Astrocyte (in vitro differentiated cells and primary cell): ENCODE measurements at regions not wholly inside any gene's neighbourhood (a gene's known extent, or its start where the extent isn't known, plus 50 kb on each side); places are given as distances from the start of the nearest gene placed in this dataset.

Experiments used
- DNase-seq: peaks from one replicate; pipeline ENCODE4 v3.0.0-alpha.2; 2010; ENCODE audit warnings: low read depth
- FAIRE-seq: peaks from 2 replicates; lab custom pipeline; 2011; peaks lifted over from hg19 to GRCh38; lab: Jason Lieb, UNC
- H2AFZ ChIP-seq: 2 replicates; pipeline ENCODE4 v1.6.0; 2012; ENCODE audit warnings: low read depth, low read length, inconsistent platforms
- H3K27ac ChIP-seq: 2 replicates; pipeline ENCODE4 v1.5.1; 2011; ENCODE audit warnings: low read depth, low read length, inconsistent platforms
- H3K27me3 ChIP-seq: 2 replicates; pipeline ENCODE4 v1.6.0; 2011; ENCODE audit warnings: low read length, inconsistent platforms; ENCODE audit not compliant: insufficient read depth
- H3K36me3 ChIP-seq: 2 replicates; pipeline ENCODE4 v1.5.1; 2011; ENCODE audit warnings: low read length, inconsistent platforms; ENCODE audit not compliant: insufficient read depth
- H3K4me1 ChIP-seq: 2 replicates; pipeline ENCODE4 v1.5.1; 2011; ENCODE audit warnings: low read length, inconsistent platforms; ENCODE audit not compliant: insufficient read depth
- H3K4me2 ChIP-seq: 2 replicates; pipeline ENCODE4 v1.6.0; 2012; ENCODE audit warnings: low read length, inconsistent platforms
- H3K4me3 ChIP-seq: 2 replicates; pipeline ENCODE4 v1.5.1; 2011; ENCODE audit warnings: low read depth, mild to moderate bottlenecking, low read length, inconsistent platforms; ENCODE audit not compliant: insufficient read depth
- H3K79me2 ChIP-seq: 2 replicates; pipeline ENCODE4 v1.6.0; 2012; ENCODE audit warnings: mild to moderate bottlenecking, low read length, inconsistent platforms; ENCODE audit not compliant: insufficient read depth
- H3K9ac ChIP-seq: 2 replicates; pipeline ENCODE4 v1.6.0; 2012; ENCODE audit warnings: mild to moderate bottlenecking, low read length, inconsistent platforms
- H3K9me3 ChIP-seq: 2 replicates; pipeline ENCODE4 v1.5.1; 2012; ENCODE audit warnings: low read depth, mild to moderate bottlenecking, low read length, inconsistent platforms; ENCODE audit not compliant: insufficient read depth
- H4K20me1 ChIP-seq: 2 replicates; pipeline ENCODE4 v1.6.0; 2012; ENCODE audit warnings: low read length, inconsistent platforms; ENCODE audit not compliant: insufficient read depth
- H3K27ac Mint-ChIP-seq: one replicate; pipeline ENCODE4 v1.8.0; 2021; ENCODE audit warnings: mild to moderate bottlenecking, mixed read lengths; ENCODE audit not compliant: unreplicated experiment
- H3K27me3 Mint-ChIP-seq: one replicate; pipeline ENCODE4 v1.8.0; 2021; ENCODE audit warnings: low read depth, mixed read lengths; ENCODE audit not compliant: unreplicated experiment
- H3K36me3 Mint-ChIP-seq: one replicate; pipeline ENCODE4 v1.8.0; 2021; ENCODE audit warnings: low read depth, mixed read lengths; ENCODE audit not compliant: unreplicated experiment
- H3K4me1 Mint-ChIP-seq: one replicate; pipeline ENCODE4 v1.8.0; 2021; ENCODE audit warnings: low read depth, mixed read lengths; ENCODE audit not compliant: unreplicated experiment
- H3K4me3 Mint-ChIP-seq: one replicate; pipeline ENCODE4 v1.8.0; 2021; ENCODE audit warnings: mild to moderate bottlenecking, moderate library complexity, mixed read lengths; ENCODE audit not compliant: unreplicated experiment
- H3K9me3 Mint-ChIP-seq: one replicate; pipeline ENCODE4 v1.8.0; 2021; ENCODE audit warnings: mild to moderate bottlenecking, mixed read lengths; ENCODE audit not compliant: unreplicated experiment
- EZH2 ChIP-seq: IDR thresholded peaks from 2 replicates; pipeline ENCODE4 v1.6.1; 2012; ENCODE audit warnings: mild to moderate bottlenecking, low read length, inconsistent platforms; ENCODE audit not compliant: insufficient read depth
- TF ChIP-seq, protein P1 (sequence below): IDR thresholded peaks from 2 replicates; pipeline ENCODE4 v1.5.1; 2011; ENCODE audit warnings: low read depth, mild to moderate bottlenecking, inconsistent platforms, low read length, moderate library complexity; ENCODE audit not compliant: insufficient read depth

DNA sequence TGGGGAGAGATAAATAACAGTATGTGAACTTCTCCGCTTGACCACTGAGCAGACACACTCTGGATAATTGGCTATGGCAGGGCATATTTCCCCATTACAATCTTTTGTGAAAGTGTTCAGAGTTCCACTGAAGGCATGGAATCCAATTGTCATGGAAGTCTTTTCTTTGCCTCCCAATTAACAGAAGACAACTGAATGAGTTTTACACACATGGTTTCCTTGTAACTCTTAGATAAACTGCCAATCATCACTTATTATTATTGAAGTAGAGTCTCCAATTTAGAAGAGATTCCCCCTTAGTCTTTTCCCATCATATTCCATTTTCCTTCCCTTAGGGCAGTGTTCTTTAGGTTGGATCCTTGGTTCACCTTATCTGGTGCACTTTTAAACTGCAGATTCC, 308.3 kb downstream of the NR2F2 start:
- H4K20me1 ChIP-seq: no peaks in the 10 kb centered on the region
- FAIRE-seq: no peak
- no peaks in the 10 kb centered on the region for H3K79me2 ChIP-seq
- H3K9me3 ChIP-seq: no peaks in the 10 kb centered on the region
- H3K4me1 ChIP-seq: no peaks in the 10 kb centered on the region
- H3K9me3 Mint-ChIP-seq: no peaks in the 10 kb centered on the region
- H3K27me3 Mint-ChIP-seq: peaks cover 10% of the 10 kb centered on the region
- H3K4me3 Mint-ChIP-seq: no peak overlapping the region
- H2AFZ ChIP-seq: no peak overlapping the region
- no peak overlapping the region for H3K4me2 ChIP-seq
- no peak overlapping the region for H3K27ac Mint-ChIP-seq
- H3K9ac ChIP-seq: no peak overlapping the region
- no peaks in the 10 kb centered on the region for H3K36me3 Mint-ChIP-seq
- H3K4me3 ChIP-seq: no peak overlapping the region
- no peak for DNase-seq
- TF ChIP-seq EZH2: no peak
- TF ChIP-seq, protein P1, sequence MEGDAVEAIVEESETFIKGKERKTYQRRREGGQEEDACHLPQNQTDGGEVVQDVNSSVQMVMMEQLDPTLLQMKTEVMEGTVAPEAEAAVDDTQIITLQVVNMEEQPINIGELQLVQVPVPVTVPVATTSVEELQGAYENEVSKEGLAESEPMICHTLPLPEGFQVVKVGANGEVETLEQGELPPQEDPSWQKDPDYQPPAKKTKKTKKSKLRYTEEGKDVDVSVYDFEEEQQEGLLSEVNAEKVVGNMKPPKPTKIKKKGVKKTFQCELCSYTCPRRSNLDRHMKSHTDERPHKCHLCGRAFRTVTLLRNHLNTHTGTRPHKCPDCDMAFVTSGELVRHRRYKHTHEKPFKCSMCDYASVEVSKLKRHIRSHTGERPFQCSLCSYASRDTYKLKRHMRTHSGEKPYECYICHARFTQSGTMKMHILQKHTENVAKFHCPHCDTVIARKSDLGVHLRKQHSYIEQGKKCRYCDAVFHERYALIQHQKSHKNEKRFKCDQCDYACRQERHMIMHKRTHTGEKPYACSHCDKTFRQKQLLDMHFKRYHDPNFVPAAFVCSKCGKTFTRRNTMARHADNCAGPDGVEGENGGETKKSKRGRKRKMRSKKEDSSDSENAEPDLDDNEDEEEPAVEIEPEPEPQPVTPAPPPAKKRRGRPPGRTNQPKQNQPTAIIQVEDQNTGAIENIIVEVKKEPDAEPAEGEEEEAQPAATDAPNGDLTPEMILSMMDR: no peak
- no peaks in the 10 kb centered on the region for H3K27me3 ChIP-seq
- no peak overlapping the region for H3K27ac ChIP-seq
- no peaks in the 10 kb centered on the region for H3K4me1 Mint-ChIP-seq
- H3K36me3 ChIP-seq: no peaks in the 10 kb centered on the region

DNA sequence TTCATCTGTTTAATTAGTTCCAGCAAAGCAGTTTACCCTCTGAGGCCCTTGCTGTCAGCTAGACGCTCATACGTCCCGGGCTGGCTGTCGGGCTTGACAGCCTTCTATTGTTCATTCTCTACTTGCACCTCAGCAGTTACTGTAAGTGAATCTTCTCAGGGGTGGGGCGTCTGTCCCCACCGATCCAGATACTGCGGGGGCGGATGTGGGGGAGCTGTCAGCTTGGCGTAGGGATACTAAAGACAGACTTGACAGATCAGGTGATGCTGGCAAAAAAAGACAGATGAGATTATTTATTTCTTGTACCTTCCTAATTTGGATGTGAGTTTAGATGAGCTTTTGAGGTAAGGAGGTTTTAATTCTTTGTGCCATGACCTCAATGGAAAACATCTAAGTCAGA, 315.3 kb downstream of the NR2F2 start:
- no peak overlapping the region for H2AFZ ChIP-seq
- DNase-seq: no peak
- H3K4me2 ChIP-seq: no peak overlapping the region
- FAIRE-seq: no peak
- H3K9me3 Mint-ChIP-seq: no peaks in the 10 kb centered on the region
- no peaks in the 10 kb centered on the region for H3K9me3 ChIP-seq
- H3K4me3 Mint-ChIP-seq: no peak overlapping the region
- H3K4me1 Mint-ChIP-seq: no peaks in the 10 kb centered on the region
- H3K79me2 ChIP-seq: no peaks in the 10 kb centered on the region
- H3K27me3 ChIP-seq: no peaks in the 10 kb centered on the region
- TF ChIP-seq, protein P1: no peak
- TF ChIP-seq EZH2: no peak
- H4K20me1 ChIP-seq: no peaks in the 10 kb centered on the region
- H3K4me1 ChIP-seq: no peaks in the 10 kb centered on the region
- H3K27me3 Mint-ChIP-seq: no peaks in the 10 kb centered on the region
- H3K36me3 ChIP-seq: no peaks in the 10 kb centered on the region
- H3K27ac Mint-ChIP-seq: no peak overlapping the region
- H3K9ac ChIP-seq: no peak overlapping the region
- no peaks in the 10 kb centered on the region for H3K36me3 Mint-ChIP-seq
- H3K27ac ChIP-seq: no peak overlapping the region
- H3K4me3 ChIP-seq: no peak overlapping the region

DNA sequence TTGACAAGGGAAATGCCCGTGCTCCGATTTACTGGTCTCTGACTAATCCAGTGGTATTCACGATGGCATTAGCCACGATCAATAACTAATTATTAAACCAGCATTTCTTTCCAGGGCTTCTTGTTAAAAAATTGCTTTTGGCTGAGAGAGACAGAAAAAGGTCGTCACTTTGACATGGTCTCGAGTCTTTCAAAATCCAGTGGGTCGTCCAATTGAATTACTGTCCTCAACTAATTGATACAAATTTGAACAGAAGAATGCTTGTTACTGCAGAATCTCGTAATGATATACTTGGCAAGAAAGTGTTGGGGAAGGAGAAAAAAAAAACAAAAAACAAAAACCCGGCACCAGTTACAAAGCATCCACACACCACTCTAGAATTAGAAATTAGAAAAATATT, 318.4 kb downstream of the NR2F2 start:
- Mint-ChIP-seq H3K4me1 (no peaks in the 10 kb centered on the region), H3K4me3 (no peak overlapping the region), H3K27me3 (peaks cover 3% of the 10 kb centered on the region), H3K36me3 (no peaks in the 10 kb centered on the region), H3K27ac (no peak overlapping the region), H3K9me3 (no peaks in the 10 kb centered on the region)
- Histone ChIP-seq H3K4me2 (no peak overlapping the region), H3K79me2 (no peaks in the 10 kb centered on the region), H3K27me3 (no peaks in the 10 kb centered on the region), H4K20me1 (no peaks in the 10 kb centered on the region), H3K4me3 (no peak overlapping the region), H3K9ac (no peak overlapping the region), H3K4me1 (no peaks in the 10 kb centered on the region), H3K36me3 (no peaks in the 10 kb centered on the region), H2AFZ (no peak overlapping the region), H3K9me3 (no peaks in the 10 kb centered on the region), H3K27ac (no peak overlapping the region)
- DNase-seq: no peak
- TF ChIP-seq, protein P1: no peak
- no peak for TF ChIP-seq EZH2
- FAIRE-seq: no peak
